LNCAP (cell line): ENCODE measurements at regions not wholly inside any gene's neighbourhood (a gene's known extent, or its start where the extent isn't known, plus 50 kb on each side); places are given as distances from the start of the nearest gene placed in this dataset.

Experiments used
- CTCF ChIP-seq: fragments of 450-650 bp; IDR thresholded peaks from 2 replicates; pipeline ENCODE4 v1.5.1; 2017; ENCODE audit warnings: mild to moderate bottlenecking

DNA sequence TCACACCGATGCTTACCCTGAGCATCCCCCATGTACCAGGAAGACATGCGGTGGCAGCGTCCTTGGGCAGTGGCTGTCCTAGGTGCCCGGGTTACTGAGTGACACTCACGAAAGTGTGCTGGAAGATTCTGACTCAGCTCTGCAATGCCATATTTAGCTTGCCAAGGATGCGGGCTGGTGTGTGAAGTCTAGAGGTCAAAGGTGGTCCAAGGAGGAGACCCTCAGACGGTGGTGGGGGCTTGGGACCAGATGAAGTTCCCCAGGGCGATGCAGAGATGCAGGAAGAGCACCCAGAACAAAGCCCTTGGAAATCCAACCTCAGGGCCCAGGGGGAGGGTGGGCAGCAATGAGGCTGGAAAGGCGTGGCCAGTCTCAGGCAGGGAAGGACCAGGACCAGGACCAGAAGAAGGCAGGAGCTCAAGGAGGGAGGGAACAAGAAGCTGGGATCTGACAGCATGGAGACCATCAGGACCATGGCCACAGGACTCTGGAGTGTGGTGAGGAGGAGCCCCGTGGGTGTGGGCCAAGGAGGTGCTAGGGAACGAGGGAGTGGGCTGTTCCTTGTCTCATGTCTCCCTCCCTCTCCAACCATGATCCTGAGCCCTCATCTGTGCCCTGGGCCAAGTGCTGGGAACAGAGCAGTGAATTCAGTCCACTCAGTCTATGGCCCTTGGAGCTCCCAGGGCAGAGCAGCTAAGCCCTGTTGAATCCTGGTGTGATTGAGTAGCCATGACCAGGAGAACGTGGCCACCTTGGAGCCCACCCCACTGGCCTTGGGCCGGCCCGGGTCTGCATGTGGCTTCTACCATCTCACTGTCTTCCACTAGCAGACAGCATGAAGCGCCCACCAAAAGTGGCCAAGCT lies 310.1 kb upstream of the DIO3 start:
- TF ChIP-seq CTCF: no peak

- TF ChIP-seq CTCF: no peak
These were observed 309.4 kb upstream of the DIO3 start for GRCh38 chr14:101251812-101252442.

GRCh38 chr14:101252443-101253214 lies 308.7 kb upstream of the DIO3 start:
- no peak for TF ChIP-seq CTCF

DNA sequence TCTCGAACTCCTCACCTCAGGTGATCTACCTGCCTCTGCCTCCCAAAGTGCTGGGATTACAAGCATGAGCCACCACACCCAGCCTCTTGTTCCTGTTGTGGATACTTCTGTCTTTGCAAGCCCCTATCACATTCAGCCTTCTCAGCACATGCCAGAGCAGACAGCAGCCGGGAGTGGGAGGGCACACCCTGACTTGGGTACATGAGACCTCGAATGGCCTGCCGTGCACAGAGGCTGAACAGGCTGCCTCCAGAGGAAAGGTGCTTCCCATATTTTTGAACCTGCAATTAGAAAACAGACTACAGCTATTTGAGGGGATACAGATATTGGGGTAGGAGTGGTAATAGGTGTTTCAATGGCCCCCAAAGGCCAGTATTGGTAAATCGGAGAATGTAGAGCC lies 307.3 kb upstream of the DIO3 start:
- TF ChIP-seq CTCF: no peak

GRCh38 chr14:101254805-101255764 lies 306.2 kb upstream of the DIO3 start:
- no peak for TF ChIP-seq CTCF

- TF ChIP-seq CTCF: no peak
These were observed 305.6 kb upstream of the DIO3 start for GRCh38 chr14:101255765-101256125.

DNA sequence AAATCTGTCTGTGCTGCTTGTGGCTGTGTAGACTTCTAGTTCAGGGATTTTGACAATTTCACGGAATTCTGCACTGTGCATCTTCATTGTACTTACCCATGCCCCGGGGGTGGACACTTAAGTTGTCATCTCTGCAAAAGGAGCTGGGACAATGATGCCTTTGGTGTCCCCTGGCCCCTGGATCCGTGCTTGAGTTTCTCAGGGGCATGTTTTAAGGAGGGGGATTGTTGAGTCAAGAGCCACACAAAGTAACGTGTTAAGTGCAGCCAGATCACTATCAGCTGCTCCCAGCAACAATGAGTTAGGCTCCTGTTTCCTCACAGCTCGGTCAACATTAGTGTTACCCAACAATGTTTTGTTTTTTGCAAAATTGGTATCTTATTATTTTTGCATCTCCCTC lies 305.0 kb upstream of the DIO3 start:
- no peak for TF ChIP-seq CTCF
